ENCODE measurements at regions not wholly inside any gene's neighbourhood (a gene's known extent, or its start where the extent isn't known, plus 50 kb on each side); places are given as distances from the start of the nearest gene placed in this dataset.

GRCh38 chr16:65758620-65759019 is 607.9 kb upstream of the CDH5 start:
- H2AFZ ChIP-seq (ENCODE audit: low read length): no peak overlapping the region

GRCh38 chr16:65757064-65757463 is 609.4 kb upstream of the CDH5 start:
- DNase-seq (ENCODE audit: low read depth in 2 of 2): no peak
- no peaks in the 10 kb centered on the region for H3K4me1 ChIP-seq (ENCODE audit: control insufficient read depth, extremely low read depth, insufficient read depth, low read length)

More at GRCh38 chr16:65758620-65759019, 607.9 kb upstream of the CDH5 start:
- Histone ChIP-seq H3K36me3 (ENCODE audit: control insufficient read depth, insufficient read depth, low read length) (no peaks in the 10 kb centered on the region), H3K4me2 (ENCODE audit: extremely low read depth, insufficient read depth, low read length) (no peak overlapping the region), H4K20me1 (ENCODE audit: control insufficient read depth, extremely low read depth, insufficient read depth, low read length) (no peaks in the 10 kb centered on the region), H3K9me3 (ENCODE audit: control insufficient read depth, insufficient read depth, low read depth, low read length) (no peaks in the 10 kb centered on the region), H3K9ac (ENCODE audit: insufficient read depth, low read length) (no peak overlapping the region), H3K27me3 (ENCODE audit: control insufficient read depth, insufficient read depth, low read length) (no peaks in the 10 kb centered on the region), H3K4me3 (replicated peaks in 1 of 4; ENCODE audit: control extremely low read depth in 1 of 4, insufficient read depth in 1 of 4, low read depth in 3 of 4, low read length in 4 of 4) (no peak overlapping the region), H3K79me2 (ENCODE audit: control insufficient read depth, insufficient read depth, low read length) (no peaks in the 10 kb centered on the region), H3K27ac (ENCODE audit: insufficient read depth, low read length) (no peak overlapping the region), H3K4me1 (ENCODE audit: control insufficient read depth, extremely low read depth, insufficient read depth, low read length) (no peaks in the 10 kb centered on the region)
- DNase-seq (ENCODE audit: low read depth in 2 of 2): no peak
- TF ChIP-seq EZH2 (IDR thresholded peaks at IDR 0.05; ENCODE audit: low read length, missing control alignments) (no peak), CTCF (conservative IDR thresholded peaks at IDR 0.05 in 1 of 2, IDR thresholded peaks at IDR 0.05 in 1 of 2; ENCODE audit: low read depth in 1 of 2, low read length in 2 of 2) (no peak)

GRCh38 chr16:65756163-65756562 is 610.3 kb upstream of the CDH5 start:
- Histone ChIP-seq H3K9me3 (ENCODE audit: control insufficient read depth, insufficient read depth, low read depth, low read length) (no peaks in the 10 kb centered on the region), H3K4me1 (ENCODE audit: control insufficient read depth, extremely low read depth, insufficient read depth, low read length) (no peaks in the 10 kb centered on the region), H3K79me2 (ENCODE audit: control insufficient read depth, insufficient read depth, low read length) (no peaks in the 10 kb centered on the region), H3K9ac (ENCODE audit: insufficient read depth, low read length) (no peak overlapping the region), H3K36me3 (ENCODE audit: control insufficient read depth, insufficient read depth, low read length) (no peaks in the 10 kb centered on the region), H3K4me2 (ENCODE audit: extremely low read depth, insufficient read depth, low read length) (no peak overlapping the region), H3K4me3 (replicated peaks in 1 of 4; ENCODE audit: control extremely low read depth in 1 of 4, insufficient read depth in 1 of 4, low read depth in 3 of 4, low read length in 4 of 4) (no peak overlapping the region), H3K27me3 (ENCODE audit: control insufficient read depth, insufficient read depth, low read length) (no peaks in the 10 kb centered on the region), H2AFZ (ENCODE audit: low read length) (no peak overlapping the region), H3K27ac (ENCODE audit: insufficient read depth, low read length) (no peak overlapping the region), H4K20me1 (ENCODE audit: control insufficient read depth, extremely low read depth, insufficient read depth, low read length) (no peaks in the 10 kb centered on the region)
- TF ChIP-seq CTCF (conservative IDR thresholded peaks at IDR 0.05 in 1 of 2, IDR thresholded peaks at IDR 0.05 in 1 of 2; ENCODE audit: low read depth in 1 of 2, low read length in 2 of 2) (no peak), EZH2 (IDR thresholded peaks at IDR 0.05; ENCODE audit: low read length, missing control alignments) (no peak)
- DNase-seq (ENCODE audit: low read depth in 2 of 2): no peak

More at GRCh38 chr16:65757064-65757463, 609.4 kb upstream of the CDH5 start:
- Histone ChIP-seq H4K20me1 (ENCODE audit: control insufficient read depth, extremely low read depth, insufficient read depth, low read length) (no peaks in the 10 kb centered on the region), H3K9me3 (ENCODE audit: control insufficient read depth, insufficient read depth, low read depth, low read length) (no peaks in the 10 kb centered on the region), H3K9ac (ENCODE audit: insufficient read depth, low read length) (no peak overlapping the region), H3K4me2 (ENCODE audit: extremely low read depth, insufficient read depth, low read length) (no peak overlapping the region), H3K79me2 (ENCODE audit: control insufficient read depth, insufficient read depth, low read length) (no peaks in the 10 kb centered on the region), H2AFZ (ENCODE audit: low read length) (no peak overlapping the region), H3K4me3 (replicated peaks in 1 of 4; ENCODE audit: control extremely low read depth in 1 of 4, insufficient read depth in 1 of 4, low read depth in 3 of 4, low read length in 4 of 4) (no peak overlapping the region), H3K36me3 (ENCODE audit: control insufficient read depth, insufficient read depth, low read length) (no peaks in the 10 kb centered on the region), H3K27me3 (ENCODE audit: control insufficient read depth, insufficient read depth, low read length) (no peaks in the 10 kb centered on the region), H3K27ac (ENCODE audit: insufficient read depth, low read length) (no peak overlapping the region)
- no peak for TF ChIP-seq CTCF (conservative IDR thresholded peaks at IDR 0.05 in 1 of 2, IDR thresholded peaks at IDR 0.05 in 1 of 2; ENCODE audit: low read depth in 1 of 2, low read length in 2 of 2)
